ENCODE measurements at regions not wholly inside any gene's neighbourhood (a gene's known extent, or its start where the extent isn't known, plus 50 kb on each side); places are given as distances from the start of the nearest gene placed in this dataset.

- TF ChIP-seq, protein P1, sequence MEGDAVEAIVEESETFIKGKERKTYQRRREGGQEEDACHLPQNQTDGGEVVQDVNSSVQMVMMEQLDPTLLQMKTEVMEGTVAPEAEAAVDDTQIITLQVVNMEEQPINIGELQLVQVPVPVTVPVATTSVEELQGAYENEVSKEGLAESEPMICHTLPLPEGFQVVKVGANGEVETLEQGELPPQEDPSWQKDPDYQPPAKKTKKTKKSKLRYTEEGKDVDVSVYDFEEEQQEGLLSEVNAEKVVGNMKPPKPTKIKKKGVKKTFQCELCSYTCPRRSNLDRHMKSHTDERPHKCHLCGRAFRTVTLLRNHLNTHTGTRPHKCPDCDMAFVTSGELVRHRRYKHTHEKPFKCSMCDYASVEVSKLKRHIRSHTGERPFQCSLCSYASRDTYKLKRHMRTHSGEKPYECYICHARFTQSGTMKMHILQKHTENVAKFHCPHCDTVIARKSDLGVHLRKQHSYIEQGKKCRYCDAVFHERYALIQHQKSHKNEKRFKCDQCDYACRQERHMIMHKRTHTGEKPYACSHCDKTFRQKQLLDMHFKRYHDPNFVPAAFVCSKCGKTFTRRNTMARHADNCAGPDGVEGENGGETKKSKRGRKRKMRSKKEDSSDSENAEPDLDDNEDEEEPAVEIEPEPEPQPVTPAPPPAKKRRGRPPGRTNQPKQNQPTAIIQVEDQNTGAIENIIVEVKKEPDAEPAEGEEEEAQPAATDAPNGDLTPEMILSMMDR (IDR thresholded peaks at IDR 0.05) = no peak
- DNase-seq (ENCODE audit: low spot score) (peak; percentile 52), ATAC-seq (ENCODE audit: low FRiP score) (peak; percentile 39)
These were observed 115.8 kb upstream of the SLIT3 start for GRCh38 chr5:169416583-169417196.

DNA sequence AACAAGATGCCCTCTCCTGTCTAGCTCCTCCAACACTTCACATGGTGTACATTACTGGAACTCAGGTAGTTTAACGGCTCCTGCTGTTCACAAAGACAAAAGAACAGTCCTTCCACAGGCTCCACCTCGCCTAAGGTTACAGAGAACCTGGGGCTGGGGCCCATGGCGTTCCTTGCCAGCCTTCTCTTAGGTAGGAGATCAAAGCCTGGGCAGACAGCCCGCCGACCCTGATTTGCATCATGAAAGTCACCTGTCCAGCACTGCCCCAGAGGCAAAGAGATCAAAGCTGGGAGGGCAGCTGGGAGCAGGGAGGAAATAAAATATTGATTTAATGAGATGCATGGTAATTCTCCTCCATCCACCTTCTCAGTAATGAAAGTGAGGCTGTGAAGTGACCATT is 115.0 kb upstream of the SLIT3 start:
- no peak for ATAC-seq (ENCODE audit: low FRiP score)

GRCh38 chr5:169415371-169415770 is 114.4 kb upstream of the SLIT3 start:
- no peak for DNase-seq (ENCODE audit: low spot score)
- ATAC-seq (ENCODE audit: low FRiP score) = no peak
- TF ChIP-seq, protein P1 (IDR thresholded peaks at IDR 0.05) = no peak

More for the DNA sequence above, 115.0 kb upstream of the SLIT3 start:
- DNase-seq (ENCODE audit: low spot score) = no peak
- TF ChIP-seq, protein P1 (IDR thresholded peaks at IDR 0.05) = no peak

DNA sequence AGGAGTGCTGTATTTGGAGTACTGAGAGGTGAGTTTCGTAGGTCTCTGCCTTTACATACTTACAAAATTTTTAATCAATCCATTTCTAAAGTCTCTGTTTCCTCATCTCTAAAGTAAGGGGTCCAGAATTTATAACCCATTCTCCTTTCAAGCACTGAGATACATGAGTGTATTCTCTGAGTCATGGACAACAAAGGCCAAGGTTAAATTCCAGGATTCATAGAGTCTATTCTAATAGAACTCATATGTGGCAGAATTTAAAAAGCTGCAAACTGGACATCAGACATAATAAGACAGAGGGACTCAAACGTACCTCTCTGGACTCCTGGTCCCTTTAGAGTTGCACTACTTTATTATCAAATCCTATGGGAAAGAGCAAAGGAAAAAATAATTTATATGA is 112.5 kb upstream of the SLIT3 start:
- TF ChIP-seq, protein P1 (IDR thresholded peaks at IDR 0.05) = no peak
- DNase-seq (ENCODE audit: low spot score) (no peak), ATAC-seq (ENCODE audit: low FRiP score) (no peak)

GRCh38 chr5:169412831-169413230 is 111.9 kb upstream of the SLIT3 start:
- no peak for DNase-seq (ENCODE audit: low spot score)
- TF ChIP-seq, protein P1 (IDR thresholded peaks at IDR 0.05) = no peak
- ATAC-seq (ENCODE audit: low FRiP score) = no peak

- no peak for ATAC-seq (ENCODE audit: low FRiP score)
- TF ChIP-seq, protein P1 (IDR thresholded peaks at IDR 0.05) = no peak
- no peak for DNase-seq (ENCODE audit: low spot score)
These were observed 111.0 kb upstream of the SLIT3 start for GRCh38 chr5:169411786-169412430.

All from omental fat pad (tissue), 3 donors.